HEK293 (cell line): ENCODE measurements at regions not wholly inside any gene's neighbourhood (a gene's known extent, or its start where the extent isn't known, plus 50 kb on each side); places are given as distances from the start of the nearest gene placed in this dataset.

Experiments used
- CTCF ChIA-PET: fragments of 350-600 bp; formaldehyde crosslinking; extraction: SDS; loops from one replicate; lab custom pipeline; 2021; ENCODE audit warnings: antibody characterized with exemption; lab: Yijun Ruan, JAX
- POLR2A ChIA-PET: fragments of 300-600 bp; formaldehyde crosslinking; extraction: SDS; loops from one replicate; lab custom pipeline; 2020; ENCODE audit warnings: antibody characterized with exemption, inconsistent platforms; lab: Yijun Ruan, JAX
- H3K27ac ChIP-seq: fragments of 200-500 bp; sonication (Bioruptor generic); 2 replicates; pipeline ENCODE4 v1.5.1; 2014; ENCODE audit warnings: low read depth, low read length, control low read depth, inconsistent platforms; ENCODE audit errors: extremely low read depth
- H3K36me3 ChIP-seq, 2 experiments: fragments of 200-500 bp in 1 of 2; sonication (Bioruptor generic) in 1 of 2; 1 replicate in 1 of 2; 2 replicates in 1 of 2; pipeline ENCODE4 v1.5.1; 2014 to 2017; ENCODE audit warnings: inconsistent platforms in 2 of 2, low read length in 2 of 2; ENCODE audit not compliant: control insufficient read depth in 2 of 2, insufficient read depth in 1 of 2
- H3K4me1 ChIP-seq: fragments of 200-500 bp; sonication (Bioruptor generic); 2 replicates; pipeline ENCODE4 v1.5.1; 2014; ENCODE audit warnings: mild to moderate bottlenecking, low read length, inconsistent platforms; ENCODE audit not compliant: control insufficient read depth, insufficient read depth
- H3K4me3 ChIP-seq: 2 replicates; pipeline ENCODE4 v1.5.1; 2011; ENCODE audit warnings: low read depth, mild to moderate bottlenecking, control low read depth, low read length, moderate library complexity
- H3K9me3 ChIP-seq: fragments of 200-500 bp; sonication (Bioruptor generic); 2 replicates; pipeline ENCODE4 v1.5.1; 2014; ENCODE audit warnings: low read depth, low read length, inconsistent platforms; ENCODE audit not compliant: control insufficient read depth, insufficient read depth
- MEIS1 ChIP-seq: sonication (generic); formaldehyde crosslinking; IDR thresholded peaks from 2 replicates; pipeline ENCODE4 v1.8.1; 2022; ENCODE audit warnings: missing genetic modification reagents, mild to moderate bottlenecking, borderline replicate concordance
- RBAK ChIP-seq: fragments of 450-650 bp; formaldehyde crosslinking; IDR thresholded peaks from 2 replicates; pipeline ENCODE4 v1.5.1; 2016; ENCODE audit warnings: missing biosample characterization, missing genetic modification characterization
- SP7 ChIP-seq: fragments of 450-650 bp; formaldehyde crosslinking; IDR thresholded peaks from 2 replicates; pipeline ENCODE4 v1.5.1; 2016; ENCODE audit warnings: missing biosample characterization, missing genetic modification characterization
- ZEB2 ChIP-seq: fragments of 450-650 bp; formaldehyde crosslinking; IDR thresholded peaks from 2 replicates; pipeline ENCODE4 v1.5.1; 2016; ENCODE audit warnings: missing biosample characterization, missing genetic modification characterization
- ZFP37 ChIP-seq: fragments of 450-650 bp; formaldehyde crosslinking; IDR thresholded peaks from 2 replicates; pipeline ENCODE4 v1.5.1; 2016; ENCODE audit warnings: missing biosample characterization, missing genetic modification characterization
- ZNF10 ChIP-seq: fragments of 450-650 bp; formaldehyde crosslinking; IDR thresholded peaks from 2 replicates; pipeline ENCODE4 v1.5.1; 2017; ENCODE audit warnings: missing biosample characterization, missing genetic modification characterization
- ZNF114 ChIP-seq: fragments of 450-650 bp; formaldehyde crosslinking; IDR thresholded peaks from 2 replicates; pipeline ENCODE4 v1.5.0; 2017; ENCODE audit warnings: missing biosample characterization, missing genetic modification characterization
- ZNF214 ChIP-seq: fragments of 450-650 bp; formaldehyde crosslinking; IDR thresholded peaks from 2 replicates; pipeline ENCODE4 v1.5.1; 2017; ENCODE audit warnings: missing biosample characterization, mild to moderate bottlenecking, missing genetic modification characterization, borderline replicate concordance
- ZNF341 ChIP-seq: fragments of 450-650 bp; formaldehyde crosslinking; IDR thresholded peaks from 2 replicates; pipeline ENCODE4; 2016; ENCODE audit warnings: low read depth, missing biosample characterization, missing genetic modification characterization
- ZNF416 ChIP-seq: fragments of 450-650 bp; formaldehyde crosslinking; IDR thresholded peaks from 2 replicates; pipeline ENCODE4 v1.5.1; 2016; ENCODE audit warnings: missing biosample characterization, missing genetic modification characterization
- ZNF426 ChIP-seq: fragments of 450-650 bp; formaldehyde crosslinking; IDR thresholded peaks from 2 replicates; pipeline ENCODE4 v1.5.1; 2017; ENCODE audit warnings: missing biosample characterization, missing genetic modification characterization, mild to moderate bottlenecking, inconsistent platforms, moderate library complexity
- ZNF701 ChIP-seq: fragments of 450-650 bp; formaldehyde crosslinking; IDR thresholded peaks from 2 replicates; pipeline ENCODE4 v1.5.1; 2016; ENCODE audit warnings: missing biosample characterization, missing genetic modification characterization
- TF ChIP-seq, protein P1 (sequence below): fragments of 450-650 bp; formaldehyde crosslinking; optimal IDR thresholded peaks from 2 replicates; pipeline ENCODE3; 2016; ENCODE audit warnings: missing biosample characterization, mild to moderate bottlenecking, missing genetic modification characterization
- TF ChIP-seq, protein P2 (sequence below): fragments of 450-650 bp; formaldehyde crosslinking; IDR thresholded peaks from 2 replicates; pipeline ENCODE4 v1.5.1; 2017; ENCODE audit warnings: missing biosample characterization, mild to moderate bottlenecking, missing genetic modification characterization, moderate library complexity
- TF ChIP-seq, protein P3 (sequence below): fragments of 450-650 bp; formaldehyde crosslinking; IDR thresholded peaks from 2 replicates; pipeline ENCODE4 v1.5.1; 2016; ENCODE audit warnings: missing biosample characterization, missing genetic modification characterization, low read depth
- TF ChIP-seq, protein P4 (sequence below): fragments of 450-650 bp; formaldehyde crosslinking; IDR thresholded peaks from 2 replicates; pipeline ENCODE4 v1.5.0; 2017; ENCODE audit warnings: missing biosample characterization, missing genetic modification characterization, borderline replicate concordance
- TF ChIP-seq, protein P5 (sequence below): fragments of 450-650 bp; formaldehyde crosslinking; IDR thresholded peaks from 2 replicates; pipeline ENCODE4 v1.5.1; 2016; ENCODE audit warnings: missing biosample characterization, missing genetic modification characterization
- TF ChIP-seq, protein P6 (sequence below): fragments of 450-650 bp; formaldehyde crosslinking; IDR thresholded peaks from 2 replicates; pipeline ENCODE4 v1.5.1; 2016; ENCODE audit warnings: missing biosample characterization, missing genetic modification characterization

DNA sequence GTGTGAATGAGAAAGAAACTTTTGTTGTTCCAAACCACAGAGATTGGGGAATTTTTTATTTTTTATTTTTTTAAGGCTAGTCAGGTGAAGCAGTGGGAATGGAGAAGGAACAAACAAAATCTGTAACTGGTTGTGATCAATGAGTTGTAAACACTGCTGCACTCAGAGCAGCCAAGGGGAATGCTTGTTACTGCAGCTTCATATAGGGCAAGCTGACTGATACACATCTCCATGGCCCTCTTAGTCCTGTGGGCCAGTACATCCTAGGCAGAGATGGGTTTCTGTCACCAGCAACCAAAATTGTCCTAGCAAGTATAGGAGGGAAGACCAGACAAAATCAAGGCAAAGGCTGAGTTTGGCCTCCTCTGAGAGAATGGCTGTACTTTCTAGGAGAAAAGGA lies 306.8 kb downstream of the CTTN start:
- POLR2A ChIA-PET = no interaction called here
- CTCF ChIA-PET = interaction anchor here (0.9 kb wide), 1 partner anchor 242 kb away, joined by 3 read pairs; no protein-coding TSS in a partner anchor

DNA sequence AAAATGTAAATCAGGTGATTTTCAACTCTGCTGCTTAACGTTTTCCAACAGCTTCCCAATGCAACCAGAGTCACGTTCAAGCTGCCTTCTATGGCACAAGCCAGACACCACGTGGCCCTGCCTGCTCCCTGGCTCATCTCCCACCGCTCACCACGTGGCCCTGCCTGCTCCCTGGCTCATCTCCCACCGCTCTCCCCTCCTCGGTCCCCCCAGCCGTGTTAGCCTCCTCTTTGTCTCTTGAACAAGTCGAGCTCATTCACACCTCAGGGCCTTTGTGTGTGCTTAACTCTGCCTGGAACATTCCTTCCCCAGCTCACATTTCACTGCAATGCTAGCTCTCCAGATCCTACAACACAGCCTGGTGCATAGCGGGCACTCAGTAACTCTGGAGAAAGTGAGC lies 307.6 kb downstream of the CTTN start:
- no peaks in the 10 kb centered on the region for H3K36me3 ChIP-seq
- ChIA-PET POLR2A (no interaction called here), CTCF (interaction anchor here (0.6 kb wide), 1 partner anchor 685 kb away, joined by 6 read pairs; no protein-coding TSS in a partner anchor)
- H3K9me3 ChIP-seq = no peaks in the 10 kb centered on the region
- H3K4me1 ChIP-seq = no peaks in the 10 kb centered on the region
- H3K27ac ChIP-seq = no peak overlapping the region
- no peak overlapping the region for H3K4me3 ChIP-seq
- no peak for TF ChIP-seq ZNF341 (tag by site-specific recombination)
- TF ChIP-seq ZNF114 (tag by site-specific recombination) = no peak
- TF ChIP-seq, protein P1, sequence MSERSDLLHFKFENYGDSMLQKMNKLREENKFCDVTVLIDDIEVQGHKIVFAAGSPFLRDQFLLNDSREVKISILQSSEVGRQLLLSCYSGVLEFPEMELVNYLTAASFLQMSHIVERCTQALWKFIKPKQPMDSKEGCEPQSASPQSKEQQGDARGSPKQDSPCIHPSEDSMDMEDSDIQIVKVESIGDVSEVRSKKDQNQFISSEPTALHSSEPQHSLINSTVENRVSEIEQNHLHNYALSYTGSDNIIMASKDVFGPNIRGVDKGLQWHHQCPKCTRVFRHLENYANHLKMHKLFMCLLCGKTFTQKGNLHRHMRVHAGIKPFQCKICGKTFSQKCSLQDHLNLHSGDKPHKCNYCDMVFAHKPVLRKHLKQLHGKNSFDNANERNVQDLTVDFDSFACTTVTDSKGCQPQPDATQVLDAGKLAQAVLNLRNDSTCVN (tag by site-specific recombination) = no peak
- TF ChIP-seq MEIS1 (CRISPR knock-in tag) = no peak
- TF ChIP-seq, protein P2, sequence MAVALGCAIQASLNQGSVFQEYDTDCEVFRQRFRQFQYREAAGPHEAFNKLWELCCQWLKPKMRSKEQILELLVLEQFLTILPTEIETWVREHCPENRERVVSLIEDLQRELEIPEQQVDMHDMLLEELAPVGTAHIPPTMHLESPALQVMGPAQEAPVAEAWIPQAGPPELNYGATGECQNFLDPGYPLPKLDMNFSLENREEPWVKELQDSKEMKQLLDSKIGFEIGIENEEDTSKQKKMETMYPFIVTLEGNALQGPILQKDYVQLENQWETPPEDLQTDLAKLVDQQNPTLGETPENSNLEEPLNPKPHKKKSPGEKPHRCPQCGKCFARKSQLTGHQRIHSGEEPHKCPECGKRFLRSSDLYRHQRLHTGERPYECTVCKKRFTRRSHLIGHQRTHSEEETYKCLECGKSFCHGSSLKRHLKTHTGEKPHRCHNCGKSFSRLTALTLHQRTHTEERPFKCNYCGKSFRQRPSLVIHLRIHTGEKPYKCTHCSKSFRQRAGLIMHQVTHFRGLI (tag by site-specific recombination) = no peak
- TF ChIP-seq ZNF214 (tag by site-specific recombination) = no peak
- no peak for TF ChIP-seq ZNF416
- TF ChIP-seq ZNF426 (tag by site-specific recombination) = no peak
- no peak for TF ChIP-seq ZNF701 (tag by site-specific recombination)
- TF ChIP-seq ZFP37 (tag by site-specific recombination) = no peak
- TF ChIP-seq, protein P3, sequence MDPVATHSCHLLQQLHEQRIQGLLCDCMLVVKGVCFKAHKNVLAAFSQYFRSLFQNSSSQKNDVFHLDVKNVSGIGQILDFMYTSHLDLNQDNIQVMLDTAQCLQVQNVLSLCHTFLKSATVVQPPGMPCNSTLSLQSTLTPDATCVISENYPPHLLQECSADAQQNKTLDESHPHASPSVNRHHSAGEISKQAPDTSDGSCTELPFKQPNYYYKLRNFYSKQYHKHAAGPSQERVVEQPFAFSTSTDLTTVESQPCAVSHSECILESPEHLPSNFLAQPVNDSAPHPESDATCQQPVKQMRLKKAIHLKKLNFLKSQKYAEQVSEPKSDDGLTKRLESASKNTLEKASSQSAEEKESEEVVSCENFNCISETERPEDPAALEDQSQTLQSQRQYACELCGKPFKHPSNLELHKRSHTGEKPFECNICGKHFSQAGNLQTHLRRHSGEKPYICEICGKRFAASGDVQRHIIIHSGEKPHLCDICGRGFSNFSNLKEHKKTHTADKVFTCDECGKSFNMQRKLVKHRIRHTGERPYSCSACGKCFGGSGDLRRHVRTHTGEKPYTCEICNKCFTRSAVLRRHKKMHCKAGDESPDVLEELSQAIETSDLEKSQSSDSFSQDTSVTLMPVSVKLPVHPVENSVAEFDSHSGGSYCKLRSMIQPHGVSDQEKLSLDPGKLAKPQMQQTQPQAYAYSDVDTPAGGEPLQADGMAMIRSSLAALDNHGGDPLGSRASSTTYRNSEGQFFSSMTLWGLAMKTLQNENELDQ = no peak
- TF ChIP-seq SP7 (tag by site-specific recombination) = no peak

More for the DNA sequence above, 306.8 kb downstream of the CTTN start:
- Histone ChIP-seq H3K4me3 (no peak overlapping the region), H3K9me3 (no peaks in the 10 kb centered on the region), H3K36me3 (no peaks in the 10 kb centered on the region), H3K4me1 (no peaks in the 10 kb centered on the region), H3K27ac (no peak overlapping the region)
- TF ChIP-seq, protein P4, sequence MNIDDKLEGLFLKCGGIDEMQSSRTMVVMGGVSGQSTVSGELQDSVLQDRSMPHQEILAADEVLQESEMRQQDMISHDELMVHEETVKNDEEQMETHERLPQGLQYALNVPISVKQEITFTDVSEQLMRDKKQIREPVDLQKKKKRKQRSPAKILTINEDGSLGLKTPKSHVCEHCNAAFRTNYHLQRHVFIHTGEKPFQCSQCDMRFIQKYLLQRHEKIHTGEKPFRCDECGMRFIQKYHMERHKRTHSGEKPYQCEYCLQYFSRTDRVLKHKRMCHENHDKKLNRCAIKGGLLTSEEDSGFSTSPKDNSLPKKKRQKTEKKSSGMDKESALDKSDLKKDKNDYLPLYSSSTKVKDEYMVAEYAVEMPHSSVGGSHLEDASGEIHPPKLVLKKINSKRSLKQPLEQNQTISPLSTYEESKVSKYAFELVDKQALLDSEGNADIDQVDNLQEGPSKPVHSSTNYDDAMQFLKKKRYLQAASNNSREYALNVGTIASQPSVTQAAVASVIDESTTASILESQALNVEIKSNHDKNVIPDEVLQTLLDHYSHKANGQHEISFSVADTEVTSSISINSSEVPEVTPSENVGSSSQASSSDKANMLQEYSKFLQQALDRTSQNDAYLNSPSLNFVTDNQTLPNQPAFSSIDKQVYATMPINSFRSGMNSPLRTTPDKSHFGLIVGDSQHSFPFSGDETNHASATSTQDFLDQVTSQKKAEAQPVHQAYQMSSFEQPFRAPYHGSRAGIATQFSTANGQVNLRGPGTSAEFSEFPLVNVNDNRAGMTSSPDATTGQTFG (tag by site-specific recombination) = no peak
- TF ChIP-seq, protein P5, sequence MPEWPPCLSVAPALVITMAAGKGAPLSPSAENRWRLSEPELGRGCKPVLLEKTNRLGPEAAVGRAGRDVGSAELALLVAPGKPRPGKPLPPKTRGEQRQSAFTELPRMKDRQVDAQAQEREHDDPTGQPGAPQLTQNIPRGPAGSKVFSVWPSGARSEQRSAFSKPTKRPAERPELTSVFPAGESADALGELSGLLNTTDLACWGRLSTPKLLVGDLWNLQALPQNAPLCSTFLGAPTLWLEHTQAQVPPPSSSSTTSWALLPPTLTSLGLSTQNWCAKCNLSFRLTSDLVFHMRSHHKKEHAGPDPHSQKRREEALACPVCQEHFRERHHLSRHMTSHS (tag by site-specific recombination) = no peak
- TF ChIP-seq ZNF10 (tag by site-specific recombination) = no peak
- no peak for TF ChIP-seq ZEB2 (tag by site-specific recombination)
- TF ChIP-seq, protein P6, sequence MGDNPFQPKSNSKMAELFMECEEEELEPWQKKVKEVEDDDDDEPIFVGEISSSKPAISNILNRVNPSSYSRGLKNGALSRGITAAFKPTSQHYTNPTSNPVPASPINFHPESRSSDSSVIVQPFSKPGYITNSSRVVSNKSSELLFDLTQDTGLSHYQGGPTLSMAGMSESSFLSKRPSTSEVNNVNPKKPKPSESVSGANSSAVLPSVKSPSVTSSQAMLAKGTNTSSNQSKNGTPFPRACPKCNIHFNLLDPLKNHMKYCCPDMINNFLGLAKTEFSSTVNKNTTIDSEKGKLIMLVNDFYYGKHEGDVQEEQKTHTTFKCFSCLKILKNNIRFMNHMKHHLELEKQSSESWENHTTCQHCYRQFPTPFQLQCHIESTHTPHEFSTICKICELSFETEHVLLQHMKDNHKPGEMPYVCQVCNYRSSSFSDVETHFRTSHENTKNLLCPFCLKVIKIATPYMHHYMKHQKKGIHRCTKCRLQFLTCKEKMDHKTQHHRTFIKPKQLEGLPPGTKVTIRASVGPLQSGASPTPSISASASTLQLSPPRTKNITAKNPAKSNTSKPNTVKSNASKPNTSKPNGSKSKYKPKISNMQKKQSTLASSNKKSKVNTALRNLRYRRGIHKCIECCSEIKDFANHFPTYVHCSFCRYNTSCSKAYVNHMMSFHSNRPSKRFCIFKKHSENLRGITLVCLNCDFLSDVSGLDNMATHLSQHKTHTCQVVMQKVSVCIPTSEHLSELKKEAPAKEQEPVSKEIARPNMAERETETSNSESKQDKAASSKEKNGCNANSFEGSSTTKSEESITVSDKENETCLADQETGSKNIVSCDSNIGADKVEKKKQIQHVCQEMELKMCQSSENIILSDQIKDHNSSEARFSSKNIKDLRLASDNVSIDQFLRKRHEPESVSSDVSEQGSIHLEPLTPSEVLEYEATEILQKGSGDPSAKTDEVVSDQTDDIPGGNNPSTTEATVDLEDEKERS (tag by site-specific recombination) = no peak
- TF ChIP-seq RBAK (tag by site-specific recombination) = peak; percentile 83; the same call in 1 of the 2 replicates
